ENCODE measurements at regions not wholly inside any gene's neighbourhood (a gene's known extent, or its start where the extent isn't known, plus 50 kb on each side); places are given as distances from the start of the nearest gene placed in this dataset.

DNA sequence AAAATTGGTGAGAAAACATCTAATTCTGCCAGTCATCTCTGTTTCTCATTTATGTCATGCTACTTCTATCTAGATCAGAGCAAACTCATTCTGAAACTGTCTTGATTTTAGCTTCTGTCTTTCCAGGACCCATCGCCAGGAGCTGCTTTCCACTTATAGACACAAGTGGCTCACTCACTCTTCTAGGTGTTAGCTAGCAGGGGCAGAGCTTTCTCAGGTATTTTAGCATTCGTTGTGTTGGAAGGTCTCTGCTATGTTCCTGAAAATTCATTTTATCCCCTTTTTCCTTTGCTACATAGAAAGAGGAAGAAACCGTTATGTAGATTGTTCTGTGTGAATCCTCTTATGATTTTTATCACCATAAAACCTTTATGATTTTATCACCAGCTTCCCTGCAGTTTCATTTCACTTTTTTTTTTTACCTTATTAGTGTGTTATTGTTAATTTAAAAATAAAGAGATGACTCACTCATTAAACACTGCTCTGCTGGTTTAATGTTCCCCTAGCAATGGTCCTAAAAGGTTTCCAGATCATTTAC, 246.6 kb upstream of the AADAT start:
- H3K4me3 ChIP-seq = no peak overlapping the region
- no peaks in the 10 kb centered on the region for H3K27me3 ChIP-seq
- H3K27ac ChIP-seq = no peak overlapping the region
- 54 to 59% methylated on average over 3 of the region's 3 CpGs for WGBS, 2 donors
- DNase-seq (no peak), ATAC-seq (no peak)
- intact Hi-C loops (cut with DNase I) = no loop called here
- no peaks in the 10 kb centered on the region for H3K4me1 ChIP-seq
- H3K9me3 ChIP-seq = peaks cover 0 to 25% (median 0%) of the 10 kb centered on the region in 11 donors
- no peaks in the 10 kb centered on the region for H3K36me3 ChIP-seq
- TF ChIP-seq, protein P1, sequence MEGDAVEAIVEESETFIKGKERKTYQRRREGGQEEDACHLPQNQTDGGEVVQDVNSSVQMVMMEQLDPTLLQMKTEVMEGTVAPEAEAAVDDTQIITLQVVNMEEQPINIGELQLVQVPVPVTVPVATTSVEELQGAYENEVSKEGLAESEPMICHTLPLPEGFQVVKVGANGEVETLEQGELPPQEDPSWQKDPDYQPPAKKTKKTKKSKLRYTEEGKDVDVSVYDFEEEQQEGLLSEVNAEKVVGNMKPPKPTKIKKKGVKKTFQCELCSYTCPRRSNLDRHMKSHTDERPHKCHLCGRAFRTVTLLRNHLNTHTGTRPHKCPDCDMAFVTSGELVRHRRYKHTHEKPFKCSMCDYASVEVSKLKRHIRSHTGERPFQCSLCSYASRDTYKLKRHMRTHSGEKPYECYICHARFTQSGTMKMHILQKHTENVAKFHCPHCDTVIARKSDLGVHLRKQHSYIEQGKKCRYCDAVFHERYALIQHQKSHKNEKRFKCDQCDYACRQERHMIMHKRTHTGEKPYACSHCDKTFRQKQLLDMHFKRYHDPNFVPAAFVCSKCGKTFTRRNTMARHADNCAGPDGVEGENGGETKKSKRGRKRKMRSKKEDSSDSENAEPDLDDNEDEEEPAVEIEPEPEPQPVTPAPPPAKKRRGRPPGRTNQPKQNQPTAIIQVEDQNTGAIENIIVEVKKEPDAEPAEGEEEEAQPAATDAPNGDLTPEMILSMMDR (IDR thresholded peaks at IDR 0.05) = no peak

GRCh38 chr4:170325599-170325998, 235.8 kb upstream of the AADAT start:
- Histone ChIP-seq H3K4me3 (no peak overlapping the region), H3K27me3 (no peaks in the 10 kb centered on the region), H3K9me3 (peaks cover 0 to 22% (median 0%) of the 10 kb centered on the region in 11 donors), H3K27ac (no peak overlapping the region), H3K4me1 (no peaks in the 10 kb centered on the region), H3K36me3 (no peaks in the 10 kb centered on the region)
- WGBS, 2 donors = 60 to 62% methylated on average over 3 of the region's 3 CpGs
- DNase-seq (no peak), ATAC-seq (no peak)
- TF ChIP-seq, protein P1 (IDR thresholded peaks at IDR 0.05) = no peak
- intact Hi-C loops (cut with DNase I) = no loop called here

- 53 to 69% methylated on average over 2 of the region's 2 CpGs for WGBS, 2 donors
- ATAC-seq = no peak
- H3K9me3 ChIP-seq = peaks cover 0 to 22% (median 0%) of the 10 kb centered on the region in 11 donors
- DNase-seq = no peak
- no peaks in the 10 kb centered on the region for H3K4me1 ChIP-seq
- H3K27ac ChIP-seq = no peak overlapping the region
- no peaks in the 10 kb centered on the region for H3K27me3 ChIP-seq
- TF ChIP-seq, protein P1 (IDR thresholded peaks at IDR 0.05) = no peak
- no peaks in the 10 kb centered on the region for H3K36me3 ChIP-seq
- intact Hi-C loops (cut with DNase I) = no loop called here
- H3K4me3 ChIP-seq = no peak overlapping the region
These were observed 233.9 kb upstream of the AADAT start for GRCh38 chr4:170323623-170324022.

DNA sequence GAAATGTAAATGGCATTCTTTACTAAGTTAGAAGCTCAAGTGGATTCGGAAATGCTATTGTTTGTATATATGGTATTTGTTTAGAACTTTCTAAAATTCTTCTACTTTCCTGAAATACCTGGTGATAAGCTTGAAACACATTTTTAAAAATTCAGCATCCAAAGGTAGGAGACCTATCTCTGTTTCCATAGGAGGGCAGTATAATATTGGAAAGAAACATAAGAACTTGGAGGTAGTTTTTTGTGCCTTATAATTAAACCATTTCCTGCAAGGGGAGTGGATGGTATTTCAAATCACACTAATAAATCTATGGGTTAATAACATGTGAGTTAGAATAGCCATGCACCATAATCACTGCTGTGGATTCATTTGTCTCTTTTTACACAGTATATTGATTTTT, 217.4 kb upstream of the AADAT start:
- Histone ChIP-seq H3K9me3 (no peaks in the 10 kb centered on the region), H3K36me3 (no peaks in the 10 kb centered on the region), H3K4me1 (no peaks in the 10 kb centered on the region), H3K4me3 (no peak overlapping the region), H3K27me3 (no peaks in the 10 kb centered on the region), H3K27ac (no peak overlapping the region)
- DNase-seq (no peak), ATAC-seq (no peak)
- 82 to 83% methylated on average over 1 of the region's 1 CpG for WGBS, 2 donors
- intact Hi-C loops (cut with DNase I) = no loop called here
- TF ChIP-seq, protein P1 (IDR thresholded peaks at IDR 0.05) = no peak

Data from heart right ventricle (tissue), 16 donors.